HepG2 (cell line): ENCODE measurements at regions not wholly inside any gene's neighbourhood (a gene's known extent, or its start where the extent isn't known, plus 50 kb on each side); places are given as distances from the start of the nearest gene placed in this dataset.

ENCODE experiments used
- ATAC-seq: fragments of 200-7000 bp; cut with Tn5 transposase; 3 replicates; pipeline ENCODE4 v1.9.1; 2020; ENCODE audit warnings: mild to moderate bottlenecking, moderate library complexity
- BruUV-seq: library from RNA; stranded (reverse); fragments of 400-500 nt; replicated peaks from 2 replicates; lab custom pipeline; 2021; lab: Mats Ljungman, UMichigan
- CTCF ChIA-PET: fragments of 300-600 bp; formaldehyde crosslinking; extraction: SDS; loops from one replicate; lab custom pipeline; 2021; ENCODE audit warnings: low total read pairs, inconsistent platforms, low intra/inter-chr PET ratio; lab: Yijun Ruan, JAX
- POLR2A ChIA-PET: fragments of 350-600 bp; sonication (Branson Sonifier 250); formaldehyde crosslinking; loops from one replicate; lab custom pipeline; 2020; ENCODE audit warnings: antibody characterized with exemption, inconsistent platforms; lab: Yijun Ruan, JAX
- DNase-seq: peaks from one replicate; pipeline ENCODE4 v3.0.0-alpha.2; 2015; ENCODE audit warnings: low spot score
- FAIRE-seq: peaks from 3 replicates; lab custom pipeline; 2011; peaks lifted over from hg19 to GRCh38; lab: Jason Lieb, UNC
- H2AFZ ChIP-seq: one replicate; pipeline ENCODE4 v1.6.1; 2011; ENCODE audit warnings: low read length, inconsistent platforms
- H3K27ac ChIP-seq: fragments of 300-600 bp; 3 replicates; pipeline ENCODE4 v1.8.0; 2011; ENCODE audit warnings: mixed run types, mild to moderate bottlenecking, mixed read lengths, low read length, inconsistent platforms; ENCODE audit not compliant: insufficient read depth; ENCODE audit errors: extremely low read length
- H3K27me3 ChIP-seq, 2 experiments: fragments of 200-600 bp in 1 of 2; 2 replicates in 1 of 2; 3 replicates in 1 of 2; pipeline versions ENCODE4 v1.6.0 to v1.8.0; 2011; ENCODE audit warnings: low read length in 2 of 2, mild to moderate bottlenecking in 2 of 2, moderate library complexity in 2 of 2, inconsistent platforms in 1 of 2; ENCODE audit not compliant: insufficient read depth in 2 of 2, control insufficient read depth in 1 of 2
- H3K36me3 ChIP-seq, 2 experiments: fragments of 200-600 bp in 1 of 2; replicated peaks in 1 of 2; 2 replicates in 1 of 2; 3 replicates in 1 of 2; pipeline versions ENCODE4 v1.5.1 to v1.8.0; 2011; ENCODE audit warnings: low read length in 2 of 2, inconsistent platforms in 1 of 2; ENCODE audit not compliant: insufficient read depth in 2 of 2, control insufficient read depth in 1 of 2
- H3K4me1 ChIP-seq: 2 replicates; pipeline ENCODE4 v1.5.1; 2012; ENCODE audit warnings: low read length, inconsistent platforms; ENCODE audit not compliant: insufficient read depth
- H3K4me2 ChIP-seq: 2 replicates; pipeline ENCODE4 v1.6.0; 2011; ENCODE audit warnings: low read depth, low read length, inconsistent platforms
- H3K4me3 ChIP-seq, 3 experiments: fragments of 200-600 bp in 1 of 3; sonication (generic), shearing (Covaris generic) in 1 of 3; replicated peaks in 1 of 3; 2 replicates each; pipeline ENCODE4 v1.5.1; 2011 to 2016; ENCODE audit warnings: low read length in 3 of 3, inconsistent platforms in 2 of 3, low read depth in 2 of 3, mild to moderate bottlenecking in 2 of 3, control low read depth in 1 of 3, mixed read lengths in 1 of 3; ENCODE audit not compliant: insufficient read depth in 1 of 3
- H3K79me2 ChIP-seq: one replicate; pipeline ENCODE4 v1.6.1; 2011; ENCODE audit warnings: low read length, inconsistent platforms; ENCODE audit not compliant: insufficient read depth
- H3K9ac ChIP-seq: 2 replicates; pipeline ENCODE4 v1.6.0; 2011; ENCODE audit warnings: mild to moderate bottlenecking, low read depth, low read length, inconsistent platforms; ENCODE audit not compliant: insufficient read depth
- H3K9me3 ChIP-seq: 2 replicates; pipeline ENCODE4 v1.5.1; 2012; ENCODE audit warnings: mild to moderate bottlenecking, low read length
- H4K20me1 ChIP-seq: 2 replicates; pipeline ENCODE4 v1.6.0; 2011; ENCODE audit warnings: inconsistent platforms, mild to moderate bottlenecking, low read length, moderate library complexity; ENCODE audit not compliant: insufficient read depth
- ELF4 ChIP-seq: sonication (generic); formaldehyde crosslinking; IDR thresholded peaks from 2 replicates; pipeline ENCODE4 v1.5.0; 2020; ENCODE audit warnings: missing genetic modification reagents, mild to moderate bottlenecking, moderate library complexity, borderline replicate concordance
- ISL2 ChIP-seq: sonication (generic); formaldehyde crosslinking; IDR thresholded peaks from 2 replicates; pipeline ENCODE4 v1.5.0; 2020; ENCODE audit warnings: missing genetic modification reagents
- MAFK ChIP-seq, 2 experiments: IDR thresholded peaks in 1 of 2; conservative IDR thresholded peaks in 1 of 2; 2 replicates each; pipeline ENCODE4 v1.6.1; 2011; ENCODE audit warnings: improper control_type of control experiment in 2 of 2, low read length in 2 of 2
- NR1H2 ChIP-seq: sonication (generic); formaldehyde crosslinking; IDR thresholded peaks from 2 replicates; pipeline ENCODE4 v1.8.1; 2022; ENCODE audit warnings: low read depth, missing genetic modification reagents, borderline replicate concordance
- TCF7 ChIP-seq: sonication (generic); IDR thresholded peaks from 2 replicates; pipeline ENCODE4 v1.6.1; 2016; ENCODE audit warnings: antibody characterized with exemption, low read depth
- ZFAT ChIP-seq: sonication (generic); formaldehyde crosslinking; conservative IDR thresholded peaks from 2 replicates; pipeline ENCODE4 v1.8.1; 2023; ENCODE audit warnings: missing genetic modification reagents, inconsistent platforms
- ZNF234 ChIP-seq: sonication (generic); formaldehyde crosslinking; conservative IDR thresholded peaks from 2 replicates; pipeline ENCODE4 v1.5.1; 2020; ENCODE audit warnings: mild to moderate bottlenecking, missing genetic modification reagents
- ZNF263 ChIP-seq: sonication (generic); formaldehyde crosslinking; IDR thresholded peaks from 2 replicates; pipeline ENCODE4 v1.4.0; 2020; ENCODE audit warnings: missing genetic modification reagents
- ZNF329 ChIP-seq: sonication (generic); formaldehyde crosslinking; IDR thresholded peaks from 2 replicates; pipeline ENCODE4 v1.9.0; 2021; ENCODE audit warnings: low read depth, mild to moderate bottlenecking, missing genetic modification reagents
- ZNF451 ChIP-seq: sonication (generic); formaldehyde crosslinking; IDR thresholded peaks from 2 replicates; pipeline ENCODE4 v1.5.0; 2020; ENCODE audit warnings: mild to moderate bottlenecking, missing genetic modification reagents
- ZNF468 ChIP-seq: sonication (generic); formaldehyde crosslinking; IDR thresholded peaks from 2 replicates; pipeline ENCODE4 v1.8.0; 2022; ENCODE audit warnings: mild to moderate bottlenecking, moderate library complexity, missing genetic modification reagents
- ZSCAN21 ChIP-seq: sonication (generic); formaldehyde crosslinking; IDR thresholded peaks from 2 replicates; pipeline ENCODE4 v1.8.0; 2022; ENCODE audit warnings: mild to moderate bottlenecking, missing genetic modification reagents, moderate library complexity, borderline replicate concordance
- WGBS: methylation state at CpG from one replicate; pipeline ENCODE4 v1.1.6; 2017; ENCODE audit warnings: low lambda C conversion rate; 5-methylcytosine and 5-hydroxymethylcytosine counted together
- in situ Hi-C: cut with HindIII; loops from 2 replicates; pipeline ENCODE4 v1.10.0; 2017; ENCODE audit warnings: low pct_unique_long_range_greater_than_20kb; ENCODE audit not compliant: extremely low pct_ligation_motif_present
- intact Hi-C: fragments of 100-400 bp; cut with micrococcal nuclease; formaldehyde crosslinking; loops from one replicate; pipeline ENCODE4 v1.10.0; 2022; ENCODE audit not compliant: unreplicated experiment
- TF ChIP-seq, protein P1 (sequence below): IDR thresholded peaks from 2 replicates; pipeline ENCODE4 v1.6.1; 2012; ENCODE audit warnings: inconsistent platforms
- TF ChIP-seq, protein P2 (sequence below): sonication (generic); formaldehyde crosslinking; IDR thresholded peaks from 2 replicates; pipeline ENCODE4 v1.4.0; 2020; ENCODE audit warnings: mild to moderate bottlenecking, missing genetic modification reagents
- TF ChIP-seq, protein P3 (sequence below): sonication (generic); formaldehyde crosslinking; IDR thresholded peaks from 2 replicates; pipeline ENCODE4 v1.8.0; 2022; ENCODE audit warnings: mild to moderate bottlenecking, missing genetic modification reagents; ENCODE audit not compliant: insufficient replicate concordance
- TF ChIP-seq, protein P4 (sequence below): IDR thresholded peaks from 2 replicates; pipeline ENCODE4 v1.6.1; 2016; ENCODE audit warnings: low read depth, missing genetic modification reagents, missing compliant biosample characterization

DNA sequence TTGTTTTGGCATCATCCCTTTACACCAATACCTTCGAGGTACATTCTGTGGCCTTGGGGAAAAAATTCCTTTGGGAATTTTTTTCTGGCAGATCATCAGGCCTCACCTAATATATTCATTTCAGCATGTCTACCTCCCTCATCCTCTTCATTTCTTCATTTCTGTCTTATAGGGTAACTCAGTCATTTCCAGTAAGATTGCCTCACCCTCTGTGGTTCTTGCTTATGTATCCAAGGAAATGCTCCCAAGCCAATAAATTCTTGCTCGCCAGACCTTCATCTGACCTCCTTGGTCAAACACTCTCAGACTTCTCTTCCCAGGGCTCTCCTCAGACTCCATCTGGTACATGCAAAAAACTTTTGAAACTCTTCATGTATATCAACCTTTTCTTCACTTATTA, 265.6 kb downstream of the TMX3 start:
- H3K4me3 ChIP-seq = no peak overlapping the region
- no peaks in the 10 kb centered on the region for H3K9me3 ChIP-seq
- H3K4me2 ChIP-seq = no peak overlapping the region
- ATAC-seq = no peak
- H3K27ac ChIP-seq = no peak overlapping the region
- H3K9ac ChIP-seq = no peak overlapping the region
- no peak for DNase-seq
- H4K20me1 ChIP-seq = no peaks in the 10 kb centered on the region
- FAIRE-seq = no peak
- no peaks in the 10 kb centered on the region for H3K79me2 ChIP-seq
- in situ Hi-C loops (no loop called here), intact Hi-C loops (no loop called here)
- WGBS = 0% methylated on average over 2 of the region's 2 CpGs
- H3K4me1 ChIP-seq = no peaks in the 10 kb centered on the region
- CTCF ChIA-PET = no interaction called here
- no peaks in the 10 kb centered on the region for H3K36me3 ChIP-seq
- no peak overlapping the region for H2AFZ ChIP-seq
- no peaks in the 10 kb centered on the region for H3K27me3 ChIP-seq
- no TSS peak for BruUV-seq
- POLR2A ChIA-PET = no interaction called here
- TF ChIP-seq, protein P1, sequence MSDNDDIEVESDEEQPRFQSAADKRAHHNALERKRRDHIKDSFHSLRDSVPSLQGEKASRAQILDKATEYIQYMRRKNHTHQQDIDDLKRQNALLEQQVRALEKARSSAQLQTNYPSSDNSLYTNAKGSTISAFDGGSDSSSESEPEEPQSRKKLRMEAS = no peak
- TF ChIP-seq, protein P2, sequence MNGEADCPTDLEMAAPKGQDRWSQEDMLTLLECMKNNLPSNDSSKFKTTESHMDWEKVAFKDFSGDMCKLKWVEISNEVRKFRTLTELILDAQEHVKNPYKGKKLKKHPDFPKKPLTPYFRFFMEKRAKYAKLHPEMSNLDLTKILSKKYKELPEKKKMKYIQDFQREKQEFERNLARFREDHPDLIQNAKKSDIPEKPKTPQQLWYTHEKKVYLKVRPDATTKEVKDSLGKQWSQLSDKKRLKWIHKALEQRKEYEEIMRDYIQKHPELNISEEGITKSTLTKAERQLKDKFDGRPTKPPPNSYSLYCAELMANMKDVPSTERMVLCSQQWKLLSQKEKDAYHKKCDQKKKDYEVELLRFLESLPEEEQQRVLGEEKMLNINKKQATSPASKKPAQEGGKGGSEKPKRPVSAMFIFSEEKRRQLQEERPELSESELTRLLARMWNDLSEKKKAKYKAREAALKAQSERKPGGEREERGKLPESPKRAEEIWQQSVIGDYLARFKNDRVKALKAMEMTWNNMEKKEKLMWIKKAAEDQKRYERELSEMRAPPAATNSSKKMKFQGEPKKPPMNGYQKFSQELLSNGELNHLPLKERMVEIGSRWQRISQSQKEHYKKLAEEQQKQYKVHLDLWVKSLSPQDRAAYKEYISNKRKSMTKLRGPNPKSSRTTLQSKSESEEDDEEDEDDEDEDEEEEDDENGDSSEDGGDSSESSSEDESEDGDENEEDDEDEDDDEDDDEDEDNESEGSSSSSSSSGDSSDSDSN (CRISPR knock-in tag) = no peak
- no peak for TF ChIP-seq ZNF451
- TF ChIP-seq ELF4 = no peak
- no peak for TF ChIP-seq MAFK (conservative IDR thresholded peaks at IDR 0.05 in 1 of 2, IDR thresholded peaks at IDR 0.05 in 1 of 2; ENCODE audit: low read length in 2 of 2)
- no peak for TF ChIP-seq ISL2
- TF ChIP-seq ZNF468 (CRISPR knock-in tag) = no peak
- no peak for TF ChIP-seq ZNF234 (CRISPR knock-in tag)
- no peak for TF ChIP-seq NR1H2 (CRISPR knock-in tag)
- TF ChIP-seq, protein P3, sequence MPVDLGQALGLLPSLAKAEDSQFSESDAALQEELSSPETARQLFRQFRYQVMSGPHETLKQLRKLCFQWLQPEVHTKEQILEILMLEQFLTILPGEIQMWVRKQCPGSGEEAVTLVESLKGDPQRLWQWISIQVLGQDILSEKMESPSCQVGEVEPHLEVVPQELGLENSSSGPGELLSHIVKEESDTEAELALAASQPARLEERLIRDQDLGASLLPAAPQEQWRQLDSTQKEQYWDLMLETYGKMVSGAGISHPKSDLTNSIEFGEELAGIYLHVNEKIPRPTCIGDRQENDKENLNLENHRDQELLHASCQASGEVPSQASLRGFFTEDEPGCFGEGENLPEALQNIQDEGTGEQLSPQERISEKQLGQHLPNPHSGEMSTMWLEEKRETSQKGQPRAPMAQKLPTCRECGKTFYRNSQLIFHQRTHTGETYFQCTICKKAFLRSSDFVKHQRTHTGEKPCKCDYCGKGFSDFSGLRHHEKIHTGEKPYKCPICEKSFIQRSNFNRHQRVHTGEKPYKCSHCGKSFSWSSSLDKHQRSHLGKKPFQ (CRISPR knock-in tag) = no peak
- TF ChIP-seq, protein P4, sequence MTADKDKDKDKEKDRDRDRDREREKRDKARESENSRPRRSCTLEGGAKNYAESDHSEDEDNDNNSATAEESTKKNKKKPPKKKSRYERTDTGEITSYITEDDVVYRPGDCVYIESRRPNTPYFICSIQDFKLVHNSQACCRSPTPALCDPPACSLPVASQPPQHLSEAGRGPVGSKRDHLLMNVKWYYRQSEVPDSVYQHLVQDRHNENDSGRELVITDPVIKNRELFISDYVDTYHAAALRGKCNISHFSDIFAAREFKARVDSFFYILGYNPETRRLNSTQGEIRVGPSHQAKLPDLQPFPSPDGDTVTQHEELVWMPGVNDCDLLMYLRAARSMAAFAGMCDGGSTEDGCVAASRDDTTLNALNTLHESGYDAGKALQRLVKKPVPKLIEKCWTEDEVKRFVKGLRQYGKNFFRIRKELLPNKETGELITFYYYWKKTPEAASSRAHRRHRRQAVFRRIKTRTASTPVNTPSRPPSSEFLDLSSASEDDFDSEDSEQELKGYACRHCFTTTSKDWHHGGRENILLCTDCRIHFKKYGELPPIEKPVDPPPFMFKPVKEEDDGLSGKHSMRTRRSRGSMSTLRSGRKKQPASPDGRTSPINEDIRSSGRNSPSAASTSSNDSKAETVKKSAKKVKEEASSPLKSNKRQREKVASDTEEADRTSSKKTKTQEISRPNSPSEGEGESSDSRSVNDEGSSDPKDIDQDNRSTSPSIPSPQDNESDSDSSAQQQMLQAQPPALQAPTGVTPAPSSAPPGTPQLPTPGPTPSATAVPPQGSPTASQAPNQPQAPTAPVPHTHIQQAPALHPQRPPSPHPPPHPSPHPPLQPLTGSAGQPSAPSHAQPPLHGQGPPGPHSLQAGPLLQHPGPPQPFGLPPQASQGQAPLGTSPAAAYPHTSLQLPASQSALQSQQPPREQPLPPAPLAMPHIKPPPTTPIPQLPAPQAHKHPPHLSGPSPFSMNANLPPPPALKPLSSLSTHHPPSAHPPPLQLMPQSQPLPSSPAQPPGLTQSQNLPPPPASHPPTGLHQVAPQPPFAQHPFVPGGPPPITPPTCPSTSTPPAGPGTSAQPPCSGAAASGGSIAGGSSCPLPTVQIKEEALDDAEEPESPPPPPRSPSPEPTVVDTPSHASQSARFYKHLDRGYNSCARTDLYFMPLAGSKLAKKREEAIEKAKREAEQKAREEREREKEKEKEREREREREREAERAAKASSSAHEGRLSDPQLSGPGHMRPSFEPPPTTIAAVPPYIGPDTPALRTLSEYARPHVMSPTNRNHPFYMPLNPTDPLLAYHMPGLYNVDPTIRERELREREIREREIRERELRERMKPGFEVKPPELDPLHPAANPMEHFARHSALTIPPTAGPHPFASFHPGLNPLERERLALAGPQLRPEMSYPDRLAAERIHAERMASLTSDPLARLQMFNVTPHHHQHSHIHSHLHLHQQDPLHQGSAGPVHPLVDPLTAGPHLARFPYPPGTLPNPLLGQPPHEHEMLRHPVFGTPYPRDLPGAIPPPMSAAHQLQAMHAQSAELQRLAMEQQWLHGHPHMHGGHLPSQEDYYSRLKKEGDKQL (CRISPR knock-in tag) = no peak
- no peak for TF ChIP-seq TCF7
- TF ChIP-seq ZNF329 (CRISPR knock-in tag) = no peak
- no peak for TF ChIP-seq ZSCAN21 (CRISPR knock-in tag)
- TF ChIP-seq ZNF263 (CRISPR knock-in tag) = no peak
- TF ChIP-seq ZFAT (CRISPR knock-in tag) = no peak
- TF ChIP-seq, all 625 proteins: peak for 0
